Caco-2 (cell line): ENCODE measurements at regions not wholly inside any gene's neighbourhood (a gene's known extent, or its start where the extent isn't known, plus 50 kb on each side); places are given as distances from the start of the nearest gene placed in this dataset.
"Not testable (repeated sequence)": the region's sequence is repeated elsewhere in the genome, so short reads cannot be mapped to it uniquely, and the experiment has no call there.

Source experiments
- BruUV-seq: library from RNA; stranded (reverse); fragments of 400-500 nt; replicated peaks from 2 replicates; lab custom pipeline; 2021; lab: Mats Ljungman, UMichigan
- CTCF ChIA-PET: fragments of 300-600 bp; sonication (Branson Sonifier 250); formaldehyde crosslinking; loops from one replicate; lab custom pipeline; 2022; ENCODE audit warnings: antibody characterized with exemption; lab: Charles Lee
- POLR2A ChIA-PET: fragments of 300-600 bp; sonication (Branson Sonifier 250); formaldehyde crosslinking; loops from one replicate; lab custom pipeline; 2022; ENCODE audit warnings: antibody characterized with exemption; lab: Charles Lee
- DNase-seq, 2 experiments: peaks; one replicate each; pipeline versions ENCODE4 v3.0.0 to v3.0.0-alpha.2; 2020 to 2022
- H3K27me3 ChIP-seq: replicated peaks from 2 replicates; pipeline ENCODE4 v1.6.0; 2011; ENCODE audit warnings: low read length; ENCODE audit not compliant: control insufficient read depth, insufficient read depth
- H3K36me3 ChIP-seq: 2 replicates; pipeline ENCODE4 v1.5.1; 2011; ENCODE audit warnings: low read length; ENCODE audit not compliant: control insufficient read depth, insufficient read depth
- H3K4me1 ChIP-seq: fragments of 250-450 bp; sonication (Bioruptor Pico); 2 replicates; pipeline ENCODE4 v1.5.1; 2020; ENCODE audit warnings: mild to moderate bottlenecking
- H3K4me3 ChIP-seq: 2 replicates; pipeline ENCODE4 v1.5.1; 2011; ENCODE audit warnings: low read depth, mild to moderate bottlenecking, control low read depth, low read length
- H3K9me3 ChIP-seq: fragments of 250-450 bp; sonication (Bioruptor Pico); 2 replicates; pipeline ENCODE4 v1.5.1; 2020; ENCODE audit warnings: mild to moderate bottlenecking, moderate library complexity
- H3K27ac Mint-ChIP-seq: one replicate; pipeline ENCODE4 v1.8.0; 2022; ENCODE audit warnings: mixed read lengths; ENCODE audit not compliant: unreplicated experiment
- H3K27me3 Mint-ChIP-seq: one replicate; pipeline ENCODE4 v1.8.0; 2022; ENCODE audit warnings: mixed read lengths; ENCODE audit not compliant: insufficient read depth, unreplicated experiment
- H3K36me3 Mint-ChIP-seq: one replicate; pipeline ENCODE4 v1.8.0; 2022; ENCODE audit warnings: mild to moderate bottlenecking, mixed read lengths; ENCODE audit not compliant: insufficient read depth, unreplicated experiment
- H3K4me1 Mint-ChIP-seq: one replicate; pipeline ENCODE4 v1.8.0; 2022; ENCODE audit warnings: low read depth, mixed read lengths; ENCODE audit not compliant: unreplicated experiment
- H3K4me3 Mint-ChIP-seq: one replicate; pipeline ENCODE4 v1.8.0; 2022; ENCODE audit warnings: mild to moderate bottlenecking, moderate library complexity, mixed read lengths; ENCODE audit not compliant: unreplicated experiment
- H3K9me3 Mint-ChIP-seq: one replicate; pipeline ENCODE4 v1.8.0; 2022; ENCODE audit warnings: mixed read lengths; ENCODE audit not compliant: unreplicated experiment
- intact Hi-C: fragments of 100-400 bp; cut with micrococcal nuclease; formaldehyde crosslinking; loops from one replicate; pipeline ENCODE4 v1.10.0; 2022; ENCODE audit not compliant: unreplicated experiment
- TF ChIP-seq, protein P1 (sequence below), 2 experiments: fragments of 200-600 bp in 1 of 2; IDR thresholded peaks; 1 replicate in 1 of 2; 2 replicates in 1 of 2; pipeline versions ENCODE4 v1.5.1 to v1.8.0; 2011 to 2022; ENCODE audit warnings: antibody characterized with exemption in 1 of 2, control low read depth in 1 of 2, inconsistent platforms in 1 of 2, low read depth in 1 of 2, low read length in 1 of 2, mild to moderate bottlenecking in 1 of 2, moderate library complexity in 1 of 2; ENCODE audit not compliant: insufficient read depth in 1 of 2, severe bottlenecking in 1 of 2, unreplicated experiment in 1 of 2

DNA sequence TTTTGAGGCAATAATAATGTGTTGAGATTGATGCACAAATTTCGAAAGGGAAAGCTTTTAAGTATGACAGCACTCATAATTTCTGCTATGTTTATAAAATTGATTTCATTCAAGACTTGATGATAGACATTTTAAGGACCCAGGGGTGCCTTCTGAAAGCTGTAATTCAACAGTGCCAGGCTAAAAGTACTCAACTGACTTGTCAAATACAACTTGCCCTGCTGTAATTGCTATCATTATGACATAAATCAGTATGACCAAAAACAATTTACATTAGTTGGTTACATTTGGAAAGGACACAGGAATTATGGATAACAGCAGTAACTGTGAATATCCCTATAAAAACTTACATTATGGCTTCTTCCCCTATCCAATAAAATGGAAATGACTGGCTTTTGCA is 178.9 kb downstream of the MMUT start:
- Histone ChIP-seq H3K27me3 (no peaks in the 10 kb centered on the region), H3K4me1 (no peaks in the 10 kb centered on the region), H3K4me3 (no peak overlapping the region), H3K9me3 (no peaks in the 10 kb centered on the region), H3K36me3 (no peaks in the 10 kb centered on the region)
- no peak for DNase-seq
- POLR2A ChIA-PET, result no interaction called here
- no peaks in the 10 kb centered on the region for H3K4me1 Mint-ChIP-seq
- CTCF ChIA-PET, result no interaction called here
- H3K4me3 Mint-ChIP-seq, result no peak overlapping the region
- TF ChIP-seq, protein P1, sequence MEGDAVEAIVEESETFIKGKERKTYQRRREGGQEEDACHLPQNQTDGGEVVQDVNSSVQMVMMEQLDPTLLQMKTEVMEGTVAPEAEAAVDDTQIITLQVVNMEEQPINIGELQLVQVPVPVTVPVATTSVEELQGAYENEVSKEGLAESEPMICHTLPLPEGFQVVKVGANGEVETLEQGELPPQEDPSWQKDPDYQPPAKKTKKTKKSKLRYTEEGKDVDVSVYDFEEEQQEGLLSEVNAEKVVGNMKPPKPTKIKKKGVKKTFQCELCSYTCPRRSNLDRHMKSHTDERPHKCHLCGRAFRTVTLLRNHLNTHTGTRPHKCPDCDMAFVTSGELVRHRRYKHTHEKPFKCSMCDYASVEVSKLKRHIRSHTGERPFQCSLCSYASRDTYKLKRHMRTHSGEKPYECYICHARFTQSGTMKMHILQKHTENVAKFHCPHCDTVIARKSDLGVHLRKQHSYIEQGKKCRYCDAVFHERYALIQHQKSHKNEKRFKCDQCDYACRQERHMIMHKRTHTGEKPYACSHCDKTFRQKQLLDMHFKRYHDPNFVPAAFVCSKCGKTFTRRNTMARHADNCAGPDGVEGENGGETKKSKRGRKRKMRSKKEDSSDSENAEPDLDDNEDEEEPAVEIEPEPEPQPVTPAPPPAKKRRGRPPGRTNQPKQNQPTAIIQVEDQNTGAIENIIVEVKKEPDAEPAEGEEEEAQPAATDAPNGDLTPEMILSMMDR (IDR thresholded peaks at IDR 0.05; ENCODE audit: insufficient read depth in 1 of 2, low read depth in 1 of 2, low read length in 1 of 2, severe bottlenecking in 1 of 2, unreplicated experiment in 1 of 2), result no peak
- no peaks in the 10 kb centered on the region for H3K36me3 Mint-ChIP-seq
- intact Hi-C loops, result no loop called here
- BruUV-seq, result no TSS peak
- H3K9me3 Mint-ChIP-seq, result no peaks in the 10 kb centered on the region
- H3K27me3 Mint-ChIP-seq, result no peaks in the 10 kb centered on the region
- H3K27ac Mint-ChIP-seq, result no peak overlapping the region

- H3K36me3 ChIP-seq, H3K4me1 ChIP-seq, H3K4me3 ChIP-seq, BruUV-seq, H3K36me3 Mint-ChIP-seq, DNase-seq, H3K4me1 Mint-ChIP-seq, CTCF ChIA-PET, H3K9me3 Mint-ChIP-seq, H3K27me3 ChIP-seq, H3K9me3 ChIP-seq, POLR2A ChIA-PET, H3K27ac Mint-ChIP-seq, intact Hi-C loops, H3K4me3 Mint-ChIP-seq, H3K27me3 Mint-ChIP-seq: not testable (repeated sequence)
Measured at GRCh38 chr6:49274809-49275769, 188.0 kb downstream of the MMUT start.

DNA sequence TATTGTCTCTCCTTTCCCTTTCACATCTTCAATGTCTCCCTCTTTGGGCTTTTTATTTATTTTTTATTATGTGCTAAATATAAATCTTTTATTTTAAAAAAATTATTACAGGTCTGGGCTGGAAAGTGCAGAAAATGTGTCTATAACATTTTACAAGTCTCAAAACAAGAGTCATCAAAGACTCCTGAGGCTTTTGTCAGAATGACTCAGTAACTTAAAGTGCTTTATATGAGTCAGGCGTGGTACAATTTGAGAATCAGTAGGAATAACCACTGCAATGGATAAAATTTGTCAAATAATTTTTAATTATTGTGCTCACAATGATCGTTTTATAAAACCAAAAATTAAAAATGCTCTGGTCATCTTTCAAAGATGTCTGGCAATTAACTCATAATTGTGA is 193.9 kb downstream of the MMUT start:
- intact Hi-C loops, result no loop called here
- no peak for DNase-seq
- Mint-ChIP-seq H3K36me3 (no peaks in the 10 kb centered on the region), H3K27ac (no peak overlapping the region), H3K4me1 (no peaks in the 10 kb centered on the region), H3K27me3 (no peaks in the 10 kb centered on the region), H3K4me3 (no peak overlapping the region), H3K9me3 (no peaks in the 10 kb centered on the region)
- TF ChIP-seq, protein P1 (IDR thresholded peaks at IDR 0.05; ENCODE audit: insufficient read depth in 1 of 2, low read depth in 1 of 2, low read length in 1 of 2, severe bottlenecking in 1 of 2, unreplicated experiment in 1 of 2), result no peak
- ChIA-PET POLR2A (no interaction called here), CTCF (no interaction called here)
- Histone ChIP-seq H3K36me3 (no peaks in the 10 kb centered on the region), H3K9me3 (no peaks in the 10 kb centered on the region), H3K27me3 (no peaks in the 10 kb centered on the region), H3K4me1 (no peaks in the 10 kb centered on the region), H3K4me3 (no peak overlapping the region)
- no TSS peak for BruUV-seq
